ENCODE measurements at regions not wholly inside any gene's neighbourhood (a gene's known extent, or its start where the extent isn't known, plus 50 kb on each side); places are given as distances from the start of the nearest gene placed in this dataset.
"Not testable (repeated sequence)": the region's sequence is repeated elsewhere in the genome, so short reads cannot be mapped to it uniquely, and the experiment has no call there.

DNA sequence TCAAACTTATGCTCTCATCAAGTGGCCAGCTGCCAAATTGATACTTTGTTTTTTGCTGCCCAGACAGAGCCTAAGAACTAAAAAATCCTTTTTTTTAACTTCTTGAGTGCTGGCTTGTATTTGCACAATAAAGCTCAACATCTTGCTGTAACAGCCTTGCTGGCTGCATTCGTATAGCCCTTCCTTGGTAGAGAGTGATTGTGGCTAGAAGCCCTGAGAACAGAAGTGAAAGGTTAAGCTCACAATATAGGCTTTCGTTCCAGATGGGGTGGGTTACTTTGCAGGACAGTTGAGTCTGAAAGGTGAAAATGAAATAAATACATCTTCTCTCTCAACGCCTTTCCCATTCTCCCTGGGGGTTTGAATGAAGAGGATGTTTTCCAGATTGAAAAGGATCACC lies 278.8 kb downstream of the HS3ST3B1 start:
- Histone ChIP-seq H3K27me3 (ENCODE audit: control insufficient read depth in 2 of 2, insufficient read depth in 2 of 2, low read length in 2 of 2) (no peaks in the 10 kb centered on the region), H3K27ac (ENCODE audit: low read depth in 1 of 2, low read length in 2 of 2) (no peak overlapping the region), H3K9me3 (replicated peaks in 1 of 2; ENCODE audit: control insufficient read depth in 1 of 2, insufficient read depth in 1 of 2, low read length in 2 of 2) (peaks cover 0 to 3% of the 10 kb centered on the region in 2 donors), H3K4me1 (ENCODE audit: control insufficient read depth in 1 of 2, insufficient read depth in 2 of 2, low read length in 2 of 2) (no peaks in the 10 kb centered on the region), H4K20me1 (ENCODE audit: insufficient read depth, low read length) (no peaks in the 10 kb centered on the region), H2AFZ (ENCODE audit: insufficient read depth, low read depth, low read length, poor library complexity, severe bottlenecking) (no peak overlapping the region), H3K4me3 (replicated peaks in 1 of 3; ENCODE audit: low read depth in 2 of 3, low read length in 3 of 3) (no peak overlapping the region), H3K36me3 (replicated peaks in 1 of 2; ENCODE audit: control insufficient read depth in 1 of 2, insufficient read depth in 2 of 2, low read length in 2 of 2) (no peaks in the 10 kb centered on the region), H3K4me2 (replicated peaks; ENCODE audit: extremely low read depth, low read length, poor library complexity, severe bottlenecking) (no peak overlapping the region), H3K79me2 (ENCODE audit: insufficient read depth, low read length) (no peaks in the 10 kb centered on the region), H3K9ac (ENCODE audit: insufficient read depth, low read length, poor library complexity, severe bottlenecking) (no peak overlapping the region)
- TF ChIP-seq, protein P1, sequence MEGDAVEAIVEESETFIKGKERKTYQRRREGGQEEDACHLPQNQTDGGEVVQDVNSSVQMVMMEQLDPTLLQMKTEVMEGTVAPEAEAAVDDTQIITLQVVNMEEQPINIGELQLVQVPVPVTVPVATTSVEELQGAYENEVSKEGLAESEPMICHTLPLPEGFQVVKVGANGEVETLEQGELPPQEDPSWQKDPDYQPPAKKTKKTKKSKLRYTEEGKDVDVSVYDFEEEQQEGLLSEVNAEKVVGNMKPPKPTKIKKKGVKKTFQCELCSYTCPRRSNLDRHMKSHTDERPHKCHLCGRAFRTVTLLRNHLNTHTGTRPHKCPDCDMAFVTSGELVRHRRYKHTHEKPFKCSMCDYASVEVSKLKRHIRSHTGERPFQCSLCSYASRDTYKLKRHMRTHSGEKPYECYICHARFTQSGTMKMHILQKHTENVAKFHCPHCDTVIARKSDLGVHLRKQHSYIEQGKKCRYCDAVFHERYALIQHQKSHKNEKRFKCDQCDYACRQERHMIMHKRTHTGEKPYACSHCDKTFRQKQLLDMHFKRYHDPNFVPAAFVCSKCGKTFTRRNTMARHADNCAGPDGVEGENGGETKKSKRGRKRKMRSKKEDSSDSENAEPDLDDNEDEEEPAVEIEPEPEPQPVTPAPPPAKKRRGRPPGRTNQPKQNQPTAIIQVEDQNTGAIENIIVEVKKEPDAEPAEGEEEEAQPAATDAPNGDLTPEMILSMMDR (IDR thresholded peaks at IDR 0.05), result no peak
- H3K27ac Mint-ChIP-seq, result no peak overlapping the region
- no peaks in the 10 kb centered on the region for H3K36me3 Mint-ChIP-seq
- intact Hi-C loops (cut with micrococcal nuclease), result no loop called here
- peaks cover 0 to 23% (median 12%) of the 10 kb centered on the region in 7 donors for H3K9me3 Mint-ChIP-seq
- DNase-seq, result no peak
- H3K4me1 Mint-ChIP-seq, result no peaks in the 10 kb centered on the region
- H3K27me3 Mint-ChIP-seq (ENCODE audit: low read depth in 3 of 3), result peaks cover 0 to 3% (median 0%) of the 10 kb centered on the region in 3 donors
- 83% methylated on average over 1 of the region's 3 CpGs for WGBS (ENCODE audit: insufficient coverage)
- no peak overlapping the region for H3K4me3 Mint-ChIP-seq

DNA sequence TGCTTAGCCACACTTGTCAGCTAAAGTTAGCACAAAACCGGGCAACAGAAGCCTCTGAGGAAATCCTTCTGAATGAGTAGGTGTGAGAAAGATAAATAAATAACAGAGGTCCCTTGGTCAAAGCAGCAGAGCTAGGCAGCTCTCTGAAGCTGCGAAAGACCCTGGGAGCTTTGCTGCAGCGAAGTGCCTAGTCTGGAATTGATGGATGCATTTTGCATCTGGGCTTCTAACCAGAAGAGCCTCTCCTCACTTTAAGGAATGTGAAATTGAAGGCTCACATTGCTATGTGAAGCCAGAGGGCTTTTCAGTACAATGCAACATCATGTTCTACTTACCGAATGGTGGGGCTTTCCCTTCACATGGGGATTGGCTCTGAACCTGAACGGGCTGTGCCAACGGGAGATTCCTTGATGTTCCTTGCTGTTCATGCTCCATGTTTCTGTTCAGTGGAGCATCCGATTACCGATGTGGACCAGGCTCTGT lies 274.6 kb downstream of the HS3ST3B1 start:
- TF ChIP-seq, protein P1 (IDR thresholded peaks at IDR 0.05), result no peak
- H3K4me3 ChIP-seq (replicated peaks in 1 of 3; ENCODE audit: low read depth in 2 of 3, low read length in 3 of 3), result no peak overlapping the region
- 100% methylated on average over 5 of the region's 8 CpGs for WGBS (ENCODE audit: insufficient coverage)
- no peaks in the 10 kb centered on the region for H3K4me1 ChIP-seq (ENCODE audit: control insufficient read depth in 1 of 2, insufficient read depth in 2 of 2, low read length in 2 of 2)
- intact Hi-C loops (cut with micrococcal nuclease), result no loop called here
- peaks cover 0 to 3% of the 10 kb centered on the region in 2 donors for H3K9me3 ChIP-seq (replicated peaks in 1 of 2; ENCODE audit: control insufficient read depth in 1 of 2, insufficient read depth in 1 of 2, low read length in 2 of 2)
- H3K27me3 ChIP-seq (ENCODE audit: control insufficient read depth in 2 of 2, insufficient read depth in 2 of 2, low read length in 2 of 2), result no peaks in the 10 kb centered on the region
- H3K27ac ChIP-seq (ENCODE audit: low read depth in 1 of 2, low read length in 2 of 2), result no peak overlapping the region
- H3K4me3 Mint-ChIP-seq, result no peak overlapping the region
- no peak for DNase-seq
- peaks cover 0 to 2% (median 0%) of the 10 kb centered on the region in 3 donors for H3K27me3 Mint-ChIP-seq (ENCODE audit: low read depth in 3 of 3)
- no peak overlapping the region for H3K9ac ChIP-seq (ENCODE audit: insufficient read depth, low read length, poor library complexity, severe bottlenecking)
- no peak overlapping the region for H2AFZ ChIP-seq (ENCODE audit: insufficient read depth, low read depth, low read length, poor library complexity, severe bottlenecking)
- H3K4me1 Mint-ChIP-seq, result no peaks in the 10 kb centered on the region
- H3K36me3 ChIP-seq (replicated peaks in 1 of 2; ENCODE audit: control insufficient read depth in 1 of 2, insufficient read depth in 2 of 2, low read length in 2 of 2), result no peaks in the 10 kb centered on the region
- H3K9me3 Mint-ChIP-seq, result peaks cover 0 to 16% (median 7%) of the 10 kb centered on the region in 7 donors
- no peaks in the 10 kb centered on the region for H4K20me1 ChIP-seq (ENCODE audit: insufficient read depth, low read length)
- no peaks in the 10 kb centered on the region for H3K36me3 Mint-ChIP-seq
- H3K79me2 ChIP-seq (ENCODE audit: insufficient read depth, low read length), result no peaks in the 10 kb centered on the region
- no peak overlapping the region for H3K27ac Mint-ChIP-seq
- no peak overlapping the region for H3K4me2 ChIP-seq (replicated peaks; ENCODE audit: extremely low read depth, low read length, poor library complexity, severe bottlenecking)

DNA sequence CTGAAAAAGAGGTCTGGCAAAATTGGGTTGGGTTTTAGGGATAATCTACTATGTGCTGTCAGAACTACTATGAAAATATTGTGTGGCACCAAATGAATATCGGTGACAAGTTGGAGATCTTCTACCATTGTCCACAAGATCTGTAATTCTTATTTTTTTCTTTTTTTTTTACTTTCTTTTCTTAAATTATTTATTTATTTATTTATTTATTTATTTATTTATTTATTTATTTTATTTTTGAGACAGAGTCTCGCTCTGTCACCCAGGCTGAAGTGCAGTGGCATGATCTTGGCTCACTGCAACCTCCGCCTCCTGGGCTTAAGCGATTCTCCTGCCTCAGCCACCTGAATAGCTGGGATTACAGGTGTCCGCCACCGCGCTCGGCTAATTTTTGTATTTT lies 259.4 kb downstream of the HS3ST3B1 start:
- H4K20me1 ChIP-seq (ENCODE audit: insufficient read depth, low read length); H3K27me3 Mint-ChIP-seq (ENCODE audit: low read depth in 3 of 3); H3K9ac ChIP-seq (ENCODE audit: insufficient read depth, low read length, poor library complexity, severe bottlenecking); H3K4me3 ChIP-seq (replicated peaks in 1 of 3; ENCODE audit: low read depth in 2 of 3, low read length in 3 of 3); H3K4me3 Mint-ChIP-seq; H3K36me3 Mint-ChIP-seq; intact Hi-C loops (cut with micrococcal nuclease); H3K4me2 ChIP-seq (replicated peaks; ENCODE audit: extremely low read depth, low read length, poor library complexity, severe bottlenecking); H3K36me3 ChIP-seq (replicated peaks in 1 of 2; ENCODE audit: control insufficient read depth in 1 of 2, insufficient read depth in 2 of 2, low read length in 2 of 2); H3K27ac Mint-ChIP-seq; H3K27me3 ChIP-seq (ENCODE audit: control insufficient read depth in 2 of 2, insufficient read depth in 2 of 2, low read length in 2 of 2); H3K27ac ChIP-seq (ENCODE audit: low read depth in 1 of 2, low read length in 2 of 2); H3K4me1 Mint-ChIP-seq; H3K79me2 ChIP-seq (ENCODE audit: insufficient read depth, low read length); H3K9me3 ChIP-seq (replicated peaks in 1 of 2; ENCODE audit: control insufficient read depth in 1 of 2, insufficient read depth in 1 of 2, low read length in 2 of 2); H3K4me1 ChIP-seq (ENCODE audit: control insufficient read depth in 1 of 2, insufficient read depth in 2 of 2, low read length in 2 of 2); H2AFZ ChIP-seq (ENCODE audit: insufficient read depth, low read depth, low read length, poor library complexity, severe bottlenecking); DNase-seq: not testable (repeated sequence)
- whole genome bisulfite sequencing (ENCODE audit: insufficient coverage), result 100% methylated on average over 2 of the region's 8 CpGs
- peaks cover 0 to 14% (median 0%) of the 10 kb centered on the region in 7 donors for H3K9me3 Mint-ChIP-seq
